MCF 10A (cell line): ENCODE measurements at regions not wholly inside any gene's neighbourhood (a gene's known extent, or its start where the extent isn't known, plus 50 kb on each side); places are given as distances from the start of the nearest gene placed in this dataset.

Experiments
- BruUV-seq: library from RNA; stranded (reverse); fragments of 400-500 nt; replicated peaks from 2 replicates; lab custom pipeline; 2021; lab: Mats Ljungman, UMichigan
- CTCF ChIA-PET: fragments of 300-600 bp; sonication (Branson Sonifier 250); formaldehyde crosslinking; extraction: SDS; loops from one replicate; lab custom pipeline; 2021; ENCODE audit warnings: antibody characterized with exemption, inconsistent platforms; lab: Yijun Ruan, JAX
- POLR2A ChIA-PET: fragments of 300-600, 350-650 bp; sonication (Branson Sonifier 250); formaldehyde crosslinking; extraction: SDS; loops from one replicate; lab custom pipeline; 2020; ENCODE audit warnings: antibody characterized with exemption, inconsistent platforms; lab: Yijun Ruan, JAX
- DNase-seq: peaks from one replicate; pipeline ENCODE4 v3.0.0-alpha.2; 2018; ENCODE audit not compliant: unreplicated experiment
- H3K27ac Mint-ChIP-seq: one replicate; pipeline ENCODE4 v1.8.0; 2022; ENCODE audit warnings: mild to moderate bottlenecking, low read depth, mixed read lengths; ENCODE audit not compliant: unreplicated experiment
- H3K27me3 Mint-ChIP-seq: one replicate; pipeline ENCODE4 v1.8.0; 2022; ENCODE audit warnings: mixed read lengths; ENCODE audit not compliant: insufficient read depth, unreplicated experiment
- H3K36me3 Mint-ChIP-seq: one replicate; pipeline ENCODE4 v1.8.0; 2022; ENCODE audit warnings: mild to moderate bottlenecking, moderate library complexity, mixed read lengths; ENCODE audit not compliant: insufficient read depth, unreplicated experiment
- H3K4me1 Mint-ChIP-seq: one replicate; pipeline ENCODE4 v1.8.0; 2022; ENCODE audit warnings: mixed read lengths; ENCODE audit not compliant: insufficient read depth, unreplicated experiment
- H3K4me3 Mint-ChIP-seq: one replicate; pipeline ENCODE4 v1.8.0; 2022; ENCODE audit warnings: mild to moderate bottlenecking, moderate library complexity, mixed read lengths; ENCODE audit not compliant: unreplicated experiment
- H3K9me3 Mint-ChIP-seq: one replicate; pipeline ENCODE4 v1.8.0; 2022; ENCODE audit warnings: mixed read lengths; ENCODE audit not compliant: unreplicated experiment
- intact Hi-C: fragments of 100-400 bp; cut with micrococcal nuclease; formaldehyde crosslinking; loops from 2 replicates; pipeline ENCODE4 v1.14.1; 2022
- TF ChIP-seq, protein P1 (sequence below): fragments of 200-600 bp; IDR thresholded peaks from one replicate; pipeline ENCODE4 v1.8.0; 2022; ENCODE audit warnings: antibody characterized with exemption, mild to moderate bottlenecking; ENCODE audit not compliant: unreplicated experiment

GRCh38 chr4:166284221-166284620 is 411.2 kb downstream of the TLL1 start:
- H3K4me1 Mint-ChIP-seq, result no peaks in the 10 kb centered on the region
- H3K9me3 Mint-ChIP-seq, result no peaks in the 10 kb centered on the region
- no TSS peak for BruUV-seq
- POLR2A ChIA-PET, result no interaction called here
- TF ChIP-seq, protein P1, sequence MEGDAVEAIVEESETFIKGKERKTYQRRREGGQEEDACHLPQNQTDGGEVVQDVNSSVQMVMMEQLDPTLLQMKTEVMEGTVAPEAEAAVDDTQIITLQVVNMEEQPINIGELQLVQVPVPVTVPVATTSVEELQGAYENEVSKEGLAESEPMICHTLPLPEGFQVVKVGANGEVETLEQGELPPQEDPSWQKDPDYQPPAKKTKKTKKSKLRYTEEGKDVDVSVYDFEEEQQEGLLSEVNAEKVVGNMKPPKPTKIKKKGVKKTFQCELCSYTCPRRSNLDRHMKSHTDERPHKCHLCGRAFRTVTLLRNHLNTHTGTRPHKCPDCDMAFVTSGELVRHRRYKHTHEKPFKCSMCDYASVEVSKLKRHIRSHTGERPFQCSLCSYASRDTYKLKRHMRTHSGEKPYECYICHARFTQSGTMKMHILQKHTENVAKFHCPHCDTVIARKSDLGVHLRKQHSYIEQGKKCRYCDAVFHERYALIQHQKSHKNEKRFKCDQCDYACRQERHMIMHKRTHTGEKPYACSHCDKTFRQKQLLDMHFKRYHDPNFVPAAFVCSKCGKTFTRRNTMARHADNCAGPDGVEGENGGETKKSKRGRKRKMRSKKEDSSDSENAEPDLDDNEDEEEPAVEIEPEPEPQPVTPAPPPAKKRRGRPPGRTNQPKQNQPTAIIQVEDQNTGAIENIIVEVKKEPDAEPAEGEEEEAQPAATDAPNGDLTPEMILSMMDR, result no peak
- intact Hi-C loops, result no loop called here
- CTCF ChIA-PET, result interaction anchor here (0.5 kb wide), 1 partner anchor 44 kb away, joined by 3 read pairs; no protein-coding TSS in a partner anchor
- no peaks in the 10 kb centered on the region for H3K27me3 Mint-ChIP-seq
- no peak overlapping the region for H3K27ac Mint-ChIP-seq
- DNase-seq, result no peak
- no peaks in the 10 kb centered on the region for H3K36me3 Mint-ChIP-seq
- H3K4me3 Mint-ChIP-seq, result no peak overlapping the region

GRCh38 chr4:166290426-166290825 is 417.4 kb downstream of the TLL1 start:
- Mint-ChIP-seq H3K4me3 (no peak overlapping the region), H3K4me1 (no peaks in the 10 kb centered on the region), H3K9me3 (no peaks in the 10 kb centered on the region), H3K36me3 (no peaks in the 10 kb centered on the region), H3K27ac (no peak overlapping the region), H3K27me3 (no peaks in the 10 kb centered on the region)
- TF ChIP-seq, protein P1, result no peak
- intact Hi-C loops, result no loop called here
- DNase-seq, result no peak
- BruUV-seq, result no TSS peak
- ChIA-PET POLR2A (interaction anchor here (0.7 kb wide), 1 partner anchor 10 kb away, joined by 3 read pairs; no protein-coding TSS in a partner anchor), CTCF (interaction anchor here (0.6 kb wide), 1 partner anchor 34 kb away, joined by 3 read pairs; no protein-coding TSS in a partner anchor)

- TF ChIP-seq, protein P1, result no peak
- no peaks in the 10 kb centered on the region for H3K27me3 Mint-ChIP-seq
- H3K4me3 Mint-ChIP-seq, result no peak overlapping the region
- no peak for DNase-seq
- ChIA-PET CTCF (no interaction called here), POLR2A (no interaction called here)
- no peaks in the 10 kb centered on the region for H3K9me3 Mint-ChIP-seq
- intact Hi-C loops, result no loop called here
- no peak overlapping the region for H3K27ac Mint-ChIP-seq
- H3K4me1 Mint-ChIP-seq, result no peaks in the 10 kb centered on the region
- no TSS peak for BruUV-seq
- no peaks in the 10 kb centered on the region for H3K36me3 Mint-ChIP-seq
Observed at GRCh38 chr4:166293556-166293955, 420.5 kb downstream of the TLL1 start.

GRCh38 chr4:166301266-166301665 is 428.2 kb downstream of the TLL1 start:
- BruUV-seq, result no TSS peak
- CTCF ChIA-PET, result interaction anchor here (0.8 kb wide), 1 partner anchor 17 kb away, joined by 3 read pairs; no protein-coding TSS in a partner anchor
- Mint-ChIP-seq H3K36me3 (no peaks in the 10 kb centered on the region), H3K9me3 (no peaks in the 10 kb centered on the region), H3K27me3 (no peaks in the 10 kb centered on the region), H3K4me3 (no peak overlapping the region), H3K4me1 (no peaks in the 10 kb centered on the region), H3K27ac (no peak overlapping the region)
- POLR2A ChIA-PET, result no interaction called here
- no peak for DNase-seq
- TF ChIP-seq, protein P1, result no peak
- intact Hi-C loops, result no loop called here
